Right lobe of liver (tissue), 6 donors: ENCODE measurements at regions not wholly inside any gene's neighbourhood (a gene's known extent, or its start where the extent isn't known, plus 50 kb on each side); places are given as distances from the start of the nearest gene placed in this dataset.

Source experiments
- ATAC-seq, 4 donors: fragments of 200-7000 bp; cut with Tn5 transposase; one replicate each; pipeline ENCODE4 v1.9.1; 2020; ENCODE audit warnings: mild to moderate bottlenecking in 4 of 4, moderate library complexity in 4 of 4
- DNase-seq, 3 donors: peaks; one replicate each; pipeline ENCODE4 v3.0.0-alpha.2; 2020
- H3K27ac ChIP-seq, 3 donors: fragments of 200-600 bp; one replicate each; pipeline ENCODE4 v1.8.0; 2022
- H3K27me3 ChIP-seq, 2 donors: fragments of 200-600 bp; one replicate each; pipeline ENCODE4 v1.8.0; 2022
- H3K36me3 ChIP-seq, 4 donors: fragments of 200-600 bp; sonication (generic) in 1 of 4; one replicate each; pipeline versions ENCODE4 v1.5.1 to v1.8.0; 2017 to 2022; ENCODE audit warnings: control low read depth in 1 of 4
- H3K4me1 ChIP-seq, 4 donors: fragments of 200-600 bp; sonication (generic) in 1 of 4; one replicate each; pipeline versions ENCODE4 v1.5.1 to v1.8.0; 2017 to 2022; ENCODE audit warnings: control low read depth in 1 of 4
- H3K4me3 ChIP-seq, 3 donors: fragments of 200-600 bp; one replicate each; pipeline ENCODE4 v1.8.0; 2022
- H3K9me3 ChIP-seq, 4 donors: fragments of 200-600 bp; sonication (generic) in 1 of 4; one replicate each; pipeline versions ENCODE4 v1.5.1 to v1.8.0; 2017 to 2022; ENCODE audit warnings: control low read depth in 1 of 4
- CTCF ChIP-seq, 4 donors: fragments of 200-600 bp in 3 of 4; fragments of 450-650 bp in 1 of 4; IDR thresholded peaks; one replicate each; pipeline versions ENCODE4 v1.5.1 to v1.8.0; 2016 to 2022; ENCODE audit warnings: antibody characterized with exemption in 4 of 4, mild to moderate bottlenecking in 2 of 4
- POLR2A ChIP-seq: fragments of 450-650 bp; IDR thresholded peaks from one replicate; pipeline ENCODE4 v1.6.1; 2017; ENCODE audit warnings: antibody characterized with exemption, mild to moderate bottlenecking
- WGBS: methylation state at CpG from one replicate; pipeline ENCODE4 v1.1.6; 2018; ENCODE audit warnings: low coverage, low lambda C conversion rate; ENCODE audit not compliant: insufficient coverage; ENCODE audit errors: missing lambda C conversion rate; 5-methylcytosine and 5-hydroxymethylcytosine counted together
- intact Hi-C, 2 donors: fragments of 100-400 bp; cut with DNase I; formaldehyde crosslinking; loops; one replicate each; pipeline versions ENCODE4 v1.11.2 to v1.14.1; 2022
- donor health status: DM: no; HTN: yes; CAD: no.
- donor health status: DM: no; HTN: no; CAD: no.
- donor health status: DM: no; HTN: no; CAD: no.
- donor health status: DM: no; HTN: yes; CAD: no.
- donor health status: DM: no; HTN: yes; CAD: no.

- no peak for DNase-seq
- WGBS, result 95% methylated on average over 1 of the region's 1 CpG
- Histone ChIP-seq H3K4me1 (peaks cover 0 to 24% (median 0%) of the 10 kb centered on the region in 4 donors), H3K9me3 (no peaks in the 10 kb centered on the region), H3K27ac (no peak overlapping the region), H3K4me3 (no peak overlapping the region), H3K27me3 (no peaks in the 10 kb centered on the region), H3K36me3 (no peaks in the 10 kb centered on the region)
- intact Hi-C loops, result no loop called here
- ATAC-seq, result no peak
- TF ChIP-seq POLR2A (no peak), CTCF (IDR thresholded peaks at IDR 0.05) (no peak)
Measured at GRCh38 chr5:93884254-93884653, 142.9 kb upstream of the POU5F2 start.

- H3K4me1 ChIP-seq, result peaks cover 0 to 24% (median 0%) of the 10 kb centered on the region in 4 donors
- H3K9me3 ChIP-seq, result no peaks in the 10 kb centered on the region
- no peak for ATAC-seq
- no peaks in the 10 kb centered on the region for H3K27me3 ChIP-seq
- WGBS, result 94% methylated on average over 2 of the region's 2 CpGs
- H3K27ac ChIP-seq, result no peak overlapping the region
- TF ChIP-seq POLR2A (no peak), CTCF (IDR thresholded peaks at IDR 0.05) (no peak)
- no peak for DNase-seq
- intact Hi-C loops, result no loop called here
- no peak overlapping the region for H3K4me3 ChIP-seq
- H3K36me3 ChIP-seq, result no peaks in the 10 kb centered on the region
Measured at GRCh38 chr5:93883459-93883858, 142.1 kb upstream of the POU5F2 start.

- Histone ChIP-seq H3K36me3 (no peaks in the 10 kb centered on the region), H3K9me3 (no peaks in the 10 kb centered on the region), H3K27me3 (no peaks in the 10 kb centered on the region), H3K27ac (no peak overlapping the region), H3K4me1 (no peaks in the 10 kb centered on the region), H3K4me3 (no peak overlapping the region)
- DNase-seq, result no peak
- 89% methylated on average over 1 of the region's 1 CpG for WGBS
- ATAC-seq, result no peak
- TF ChIP-seq POLR2A (no peak), CTCF (IDR thresholded peaks at IDR 0.05) (no peak)
- intact Hi-C loops, result no loop called here
Measured at GRCh38 chr5:93875693-93876092, 134.3 kb upstream of the POU5F2 start.

GRCh38 chr5:93874491-93874890 is 133.1 kb upstream of the POU5F2 start:
- TF ChIP-seq POLR2A (no peak), CTCF (IDR thresholded peaks at IDR 0.05) (no peak)
- H3K27ac ChIP-seq, result no peak overlapping the region
- intact Hi-C loops, result no loop called here
- no peaks in the 10 kb centered on the region for H3K27me3 ChIP-seq
- H3K4me1 ChIP-seq, result no peaks in the 10 kb centered on the region
- DNase-seq (no peak), ATAC-seq (no peak)
- H3K9me3 ChIP-seq, result no peaks in the 10 kb centered on the region
- H3K36me3 ChIP-seq, result no peaks in the 10 kb centered on the region
- H3K4me3 ChIP-seq, result no peak overlapping the region

GRCh38 chr5:93874080-93874479 is 132.7 kb upstream of the POU5F2 start:
- H3K36me3 ChIP-seq, result no peaks in the 10 kb centered on the region
- H3K27ac ChIP-seq, result no peak overlapping the region
- H3K27me3 ChIP-seq, result no peaks in the 10 kb centered on the region
- DNase-seq (no peak), ATAC-seq (no peak)
- 100% methylated on average over 1 of the region's 1 CpG for WGBS
- no peaks in the 10 kb centered on the region for H3K9me3 ChIP-seq
- no peaks in the 10 kb centered on the region for H3K4me1 ChIP-seq
- intact Hi-C loops, result no loop called here
- no peak for TF ChIP-seq CTCF (IDR thresholded peaks at IDR 0.05)
- TF ChIP-seq POLR2A, result no peak
- no peak overlapping the region for H3K4me3 ChIP-seq
